ENCODE measurements at regions not wholly inside any gene's neighbourhood (a gene's known extent, or its start where the extent isn't known, plus 50 kb on each side); places are given as distances from the start of the nearest gene placed in this dataset.

DNA sequence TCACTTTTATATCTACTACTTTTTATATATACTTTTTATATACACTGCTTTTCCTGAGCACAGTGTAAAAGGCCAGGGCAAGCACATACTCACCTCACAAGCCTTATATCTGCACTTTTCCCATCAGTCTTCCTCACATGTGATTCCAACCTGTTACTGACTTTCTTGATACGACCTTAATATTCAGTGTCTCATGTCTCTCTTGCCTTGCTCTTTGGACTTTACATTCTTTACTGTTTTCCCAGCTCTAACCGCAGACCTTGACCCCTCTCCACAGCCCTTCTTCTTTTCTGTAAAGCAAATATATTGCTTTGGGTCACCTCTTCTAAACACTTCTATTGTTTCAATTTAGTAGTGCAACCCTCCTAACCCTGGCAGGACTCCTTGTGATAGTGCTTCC is 353.1 kb upstream of the ANO5 start:
- DNase-seq = no peak
- no peak for ATAC-seq
- intact Hi-C loops (cut with DNase I) = no loop called here
- no peaks in the 10 kb centered on the region for H3K27me3 ChIP-seq
- H3K27ac ChIP-seq = no peak overlapping the region
- TF ChIP-seq, protein P1, sequence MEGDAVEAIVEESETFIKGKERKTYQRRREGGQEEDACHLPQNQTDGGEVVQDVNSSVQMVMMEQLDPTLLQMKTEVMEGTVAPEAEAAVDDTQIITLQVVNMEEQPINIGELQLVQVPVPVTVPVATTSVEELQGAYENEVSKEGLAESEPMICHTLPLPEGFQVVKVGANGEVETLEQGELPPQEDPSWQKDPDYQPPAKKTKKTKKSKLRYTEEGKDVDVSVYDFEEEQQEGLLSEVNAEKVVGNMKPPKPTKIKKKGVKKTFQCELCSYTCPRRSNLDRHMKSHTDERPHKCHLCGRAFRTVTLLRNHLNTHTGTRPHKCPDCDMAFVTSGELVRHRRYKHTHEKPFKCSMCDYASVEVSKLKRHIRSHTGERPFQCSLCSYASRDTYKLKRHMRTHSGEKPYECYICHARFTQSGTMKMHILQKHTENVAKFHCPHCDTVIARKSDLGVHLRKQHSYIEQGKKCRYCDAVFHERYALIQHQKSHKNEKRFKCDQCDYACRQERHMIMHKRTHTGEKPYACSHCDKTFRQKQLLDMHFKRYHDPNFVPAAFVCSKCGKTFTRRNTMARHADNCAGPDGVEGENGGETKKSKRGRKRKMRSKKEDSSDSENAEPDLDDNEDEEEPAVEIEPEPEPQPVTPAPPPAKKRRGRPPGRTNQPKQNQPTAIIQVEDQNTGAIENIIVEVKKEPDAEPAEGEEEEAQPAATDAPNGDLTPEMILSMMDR (IDR thresholded peaks at IDR 0.05) = no peak
- no peak for TF ChIP-seq POLR2A (IDR thresholded peaks at IDR 0.05)
- WGBS, 2 donors = 48 to 55% methylated on average over 2 of the region's 2 CpGs
- H3K36me3 ChIP-seq (replicated peaks in 1 of 2; ENCODE audit: insufficient read depth in 1 of 2, low read depth in 2 of 2) = no peaks in the 10 kb centered on the region
- no peak overlapping the region for H3K4me3 ChIP-seq
- H3K9me3 ChIP-seq = no peaks in the 10 kb centered on the region
- H3K4me1 ChIP-seq = peaks cover 4% of the 10 kb centered on the region

DNA sequence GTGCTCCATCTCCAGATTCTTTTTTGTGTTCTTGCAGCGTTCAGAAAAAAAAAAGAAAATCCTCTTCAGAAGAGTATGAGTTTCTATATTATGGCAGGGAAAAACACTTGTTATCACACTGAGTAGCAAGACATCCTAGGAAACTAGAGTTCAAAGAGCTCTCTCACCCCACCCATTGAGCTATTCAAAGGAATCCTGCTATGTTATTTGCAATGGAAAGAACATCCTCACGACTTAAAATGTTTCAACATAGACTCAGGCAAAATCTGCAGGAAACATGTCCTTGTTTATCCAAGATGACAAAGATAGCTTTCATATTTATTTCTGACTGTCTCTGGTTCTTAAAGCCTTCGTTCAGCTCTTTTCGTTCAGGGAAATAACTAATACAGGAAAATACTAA is 331.6 kb upstream of the ANO5 start:
- Histone ChIP-seq H3K27me3 (no peaks in the 10 kb centered on the region), H3K9me3 (no peaks in the 10 kb centered on the region), H3K27ac (no peak overlapping the region), H3K4me3 (no peak overlapping the region), H3K4me1 (no peaks in the 10 kb centered on the region), H3K36me3 (replicated peaks in 1 of 2; ENCODE audit: insufficient read depth in 1 of 2, low read depth in 2 of 2) (no peaks in the 10 kb centered on the region)
- TF ChIP-seq, protein P1 (IDR thresholded peaks at IDR 0.05) = no peak
- TF ChIP-seq POLR2A (IDR thresholded peaks at IDR 0.05) = no peak
- 7 to 8% methylated on average over 4 of the region's 4 CpGs for whole genome bisulfite sequencing, 2 donors
- DNase-seq = no peak
- ATAC-seq = no peak
- intact Hi-C loops (cut with DNase I) = no loop called here

DNA sequence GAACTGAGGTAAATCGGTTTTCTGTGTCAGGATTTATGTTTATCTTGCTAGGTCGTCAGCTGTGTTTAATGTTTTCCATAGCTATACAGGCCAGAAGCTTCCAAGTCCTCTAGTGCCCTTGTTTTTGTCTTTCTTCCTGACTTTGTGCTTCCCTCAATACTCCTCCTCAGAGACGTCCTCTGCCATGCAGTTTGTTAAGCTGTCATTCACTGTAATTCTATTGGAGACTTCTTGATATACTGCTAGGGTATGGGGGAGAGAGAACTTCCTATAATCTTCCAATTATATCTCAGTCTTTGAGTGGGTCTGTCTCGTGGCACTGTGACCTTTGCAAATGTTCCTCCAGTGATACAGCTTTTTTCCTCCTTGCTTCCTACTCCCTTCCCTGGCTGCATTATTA is 327.3 kb upstream of the ANO5 start:
- intact Hi-C loops (cut with DNase I) = no loop called here
- Histone ChIP-seq H3K27ac (no peak overlapping the region), H3K27me3 (no peaks in the 10 kb centered on the region), H3K36me3 (replicated peaks in 1 of 2; ENCODE audit: insufficient read depth in 1 of 2, low read depth in 2 of 2) (no peaks in the 10 kb centered on the region), H3K9me3 (no peaks in the 10 kb centered on the region), H3K4me1 (no peaks in the 10 kb centered on the region), H3K4me3 (no peak overlapping the region)
- no peak for DNase-seq
- no peak for ATAC-seq
- TF ChIP-seq, protein P1 (IDR thresholded peaks at IDR 0.05) = no peak
- TF ChIP-seq POLR2A (IDR thresholded peaks at IDR 0.05) = no peak
- WGBS, 2 donors = 20 to 25% methylated on average over 4 of the region's 4 CpGs

DNA sequence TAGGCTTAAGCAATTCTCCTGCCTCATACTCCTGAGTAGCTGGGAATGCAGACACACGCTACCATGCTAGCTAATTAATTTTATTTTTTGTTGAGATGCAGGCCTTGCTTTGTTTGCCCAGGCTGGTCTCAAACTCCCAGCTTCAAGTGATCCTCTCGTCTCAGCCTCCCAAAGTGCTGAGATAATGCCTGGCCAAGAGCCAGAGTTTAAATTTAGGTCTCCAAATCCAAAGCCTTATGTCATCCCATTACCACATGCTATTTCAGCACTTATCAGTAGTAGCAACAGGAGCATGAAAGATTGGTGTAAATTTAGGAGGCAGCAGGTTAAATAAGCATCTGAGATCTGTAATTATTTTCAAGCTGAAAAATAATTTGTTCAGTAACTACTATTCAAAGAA is 326.1 kb upstream of the ANO5 start:
- intact Hi-C loops (cut with DNase I) = no loop called here
- no peak overlapping the region for H3K4me3 ChIP-seq
- TF ChIP-seq, protein P1 (IDR thresholded peaks at IDR 0.05) = no peak
- TF ChIP-seq POLR2A (IDR thresholded peaks at IDR 0.05) = no peak
- no peak overlapping the region for H3K27ac ChIP-seq
- no peaks in the 10 kb centered on the region for H3K36me3 ChIP-seq (replicated peaks in 1 of 2; ENCODE audit: insufficient read depth in 1 of 2, low read depth in 2 of 2)
- no peaks in the 10 kb centered on the region for H3K27me3 ChIP-seq
- 43 to 51% methylated on average over 2 of the region's 2 CpGs for WGBS, 2 donors
- ATAC-seq (no peak), DNase-seq (no peak)
- H3K4me1 ChIP-seq = no peaks in the 10 kb centered on the region
- H3K9me3 ChIP-seq = no peaks in the 10 kb centered on the region

DNA sequence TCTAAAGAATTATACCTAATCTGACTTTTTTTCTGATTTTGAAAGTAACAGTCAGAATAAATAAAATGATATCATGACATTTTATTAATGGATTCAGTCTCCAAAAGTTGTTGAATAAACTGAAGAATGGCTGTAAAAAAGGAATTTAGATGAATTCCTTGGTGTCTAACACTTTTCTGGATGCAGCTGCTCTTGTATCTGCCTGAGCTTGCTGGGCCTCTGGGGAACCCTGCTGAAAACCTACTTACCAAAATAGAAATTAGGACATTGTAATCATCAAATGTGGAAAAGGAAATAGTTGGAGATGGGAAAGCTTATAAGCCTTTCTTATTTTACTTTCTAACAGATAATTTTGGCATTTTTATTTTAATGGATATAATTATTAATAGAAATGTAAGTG is 315.7 kb upstream of the ANO5 start:
- Histone ChIP-seq H3K9me3 (no peaks in the 10 kb centered on the region), H3K4me1 (peaks cover 6% of the 10 kb centered on the region), H3K4me3 (no peak overlapping the region), H3K27me3 (no peaks in the 10 kb centered on the region), H3K27ac (no peak overlapping the region), H3K36me3 (replicated peaks in 1 of 2; ENCODE audit: insufficient read depth in 1 of 2, low read depth in 2 of 2) (no peaks in the 10 kb centered on the region)
- no peak for TF ChIP-seq POLR2A (IDR thresholded peaks at IDR 0.05)
- ATAC-seq = no peak
- intact Hi-C loops (cut with DNase I) = no loop called here
- DNase-seq = no peak

All from body of pancreas (tissue), 4 donors.